AG04449 (cell line): ENCODE measurements at regions not wholly inside any gene's neighbourhood (a gene's known extent, or its start where the extent isn't known, plus 50 kb on each side); places are given as distances from the start of the nearest gene placed in this dataset.

Experiments used
- CTCF ChIA-PET: fragments of 350-600 bp; formaldehyde crosslinking; extraction: SDS; loops from one replicate; lab custom pipeline; 2021; ENCODE audit warnings: antibody characterized with exemption; lab: Yijun Ruan, JAX
- POLR2A ChIA-PET: fragments of 400-600, 350-600 bp; formaldehyde crosslinking; extraction: SDS; loops from one replicate; lab custom pipeline; 2020; ENCODE audit warnings: antibody characterized with exemption, inconsistent platforms; lab: Yijun Ruan, JAX
- DNase-seq: peaks from one replicate; pipeline ENCODE4 v3.0.0-alpha.2; 2010; ENCODE audit warnings: low read depth, low spot score
- H3K4me3 ChIP-seq: 2 replicates; pipeline ENCODE4 v1.5.1; 2011; ENCODE audit warnings: low read depth, mild to moderate bottlenecking, control low read depth, low read length
- CTCF ChIP-seq: IDR thresholded peaks from one replicate; pipeline ENCODE4 v1.5.1; 2011; ENCODE audit warnings: mild to moderate bottlenecking, moderate library complexity, low read length, control low read depth, inconsistent platforms; ENCODE audit not compliant: insufficient read depth; ENCODE audit errors: missing control alignments

GRCh38 chr22:26781062-26781461, 123.7 kb downstream of the MIAT start:
- ChIA-PET CTCF (interaction anchor here (1.5 kb wide), 1 partner anchor 25 kb away, joined by 3 read pairs; no protein-coding TSS in a partner anchor), POLR2A (no interaction called here)
- no peak overlapping the region for H3K4me3 ChIP-seq
- TF ChIP-seq CTCF = no peak
- no peak for DNase-seq

- ChIA-PET CTCF (interaction anchor here (1.5 kb wide), 1 partner anchor 25 kb away, joined by 3 read pairs; no protein-coding TSS in a partner anchor), POLR2A (no interaction called here)
- no peak for TF ChIP-seq CTCF
- H3K4me3 ChIP-seq = no peak overlapping the region
- no peak for DNase-seq
Measured at GRCh38 chr22:26781596-26781995, 124.2 kb downstream of the MIAT start.

- no peak for TF ChIP-seq CTCF
- CTCF ChIA-PET = no interaction called here
- H3K4me3 ChIP-seq = no peak overlapping the region
- DNase-seq = no peak
- POLR2A ChIA-PET = no interaction called here
Measured at GRCh38 chr22:26783885-26784284, 126.5 kb downstream of the MIAT start.

- no peak for DNase-seq
- ChIA-PET CTCF (no interaction called here), POLR2A (no interaction called here)
- no peak for TF ChIP-seq CTCF
- no peak overlapping the region for H3K4me3 ChIP-seq
Measured at GRCh38 chr22:26784772-26785171, 127.4 kb downstream of the MIAT start.

GRCh38 chr22:26785932-26786331, 128.5 kb downstream of the MIAT start:
- no peak for TF ChIP-seq CTCF
- CTCF ChIA-PET = no interaction called here
- no peak overlapping the region for H3K4me3 ChIP-seq
- no peak for DNase-seq
- POLR2A ChIA-PET = no interaction called here

GRCh38 chr22:26786398-26786797, 129.0 kb downstream of the MIAT start:
- ChIA-PET CTCF (interaction anchor here (1.3 kb wide), 1 partner anchor 16 kb away, joined by 3 read pairs; no protein-coding TSS in a partner anchor), POLR2A (no interaction called here)
- no peak for DNase-seq
- no peak for TF ChIP-seq CTCF
- H3K4me3 ChIP-seq = no peak overlapping the region
